Progenitor cell of endocrine pancreas (in vitro differentiated cells): ENCODE measurements at regions not wholly inside any gene's neighbourhood (a gene's known extent, or its start where the extent isn't known, plus 50 kb on each side); places are given as distances from the start of the nearest gene placed in this dataset.
A peak's percentile ranks its signal among the peaks of the same experiment; 100 is the strongest.
"Not testable (repeated sequence)": the region's sequence is repeated elsewhere in the genome, so short reads cannot be mapped to it uniquely, and the experiment has no call there.

Experiments used
- DNase-seq: peaks from one replicate; pipeline ENCODE4 v3.0.0; 2021; ENCODE audit warnings: low spot score; ENCODE audit not compliant: unreplicated experiment
- H3K27ac Mint-ChIP-seq: 2 replicates; pipeline ENCODE4 v1.8.0; 2021; ENCODE audit warnings: mild to moderate bottlenecking, moderate library complexity, mixed read lengths
- H3K27me3 Mint-ChIP-seq: 2 replicates; pipeline ENCODE4 v1.8.0; 2021; ENCODE audit warnings: mixed read lengths
- H3K36me3 Mint-ChIP-seq: 2 replicates; pipeline ENCODE4 v1.8.0; 2022; ENCODE audit warnings: mixed read lengths; ENCODE audit not compliant: insufficient read depth
- H3K4me1 Mint-ChIP-seq: 2 replicates; pipeline ENCODE4 v1.8.0; 2021; ENCODE audit warnings: low read depth, mixed read lengths
- H3K4me3 Mint-ChIP-seq: 2 replicates; pipeline ENCODE4 v1.8.0; 2021; ENCODE audit warnings: low read depth, mild to moderate bottlenecking, moderate library complexity, mixed read lengths
- H3K9me3 Mint-ChIP-seq: 2 replicates; pipeline ENCODE4 v1.8.0; 2021; ENCODE audit warnings: low read depth, mixed read lengths
- CTCF ChIP-seq: fragments of 200-600 bp; sonication (generic); IDR thresholded peaks from one replicate; pipeline ENCODE4 v1.5.0; 2021; ENCODE audit warnings: antibody characterized with exemption, mild to moderate bottlenecking; ENCODE audit not compliant: unreplicated experiment

GRCh38 chr3:66552846-66553245 lies 52.0 kb upstream of the LRIG1 start:
- no peak for DNase-seq
- H3K4me1 Mint-ChIP-seq, result peaks cover 11% of the 10 kb centered on the region
- H3K27ac Mint-ChIP-seq, result no peak overlapping the region
- H3K27me3 Mint-ChIP-seq, result no peaks in the 10 kb centered on the region
- TF ChIP-seq CTCF, result no peak
- no peak overlapping the region for H3K4me3 Mint-ChIP-seq
- no peaks in the 10 kb centered on the region for H3K9me3 Mint-ChIP-seq
- no peaks in the 10 kb centered on the region for H3K36me3 Mint-ChIP-seq

GRCh38 chr3:66553441-66554113 lies 52.8 kb upstream of the LRIG1 start:
- no peak for TF ChIP-seq CTCF
- Mint-ChIP-seq H3K4me3 (no peak overlapping the region), H3K4me1 (peaks cover 11% of the 10 kb centered on the region), H3K9me3 (no peaks in the 10 kb centered on the region), H3K36me3 (no peaks in the 10 kb centered on the region), H3K27ac (no peak overlapping the region), H3K27me3 (no peaks in the 10 kb centered on the region)
- DNase-seq, result no peak

- DNase-seq, result no peak
- H3K27me3 Mint-ChIP-seq, result no peaks in the 10 kb centered on the region
- TF ChIP-seq CTCF, result no peak
- peaks cover 11% of the 10 kb centered on the region for H3K4me1 Mint-ChIP-seq
- peaks cover 3% of the 10 kb centered on the region for H3K9me3 Mint-ChIP-seq
- H3K4me3 Mint-ChIP-seq, result no peak overlapping the region
- H3K27ac Mint-ChIP-seq, result no peak overlapping the region
- H3K36me3 Mint-ChIP-seq, result no peaks in the 10 kb centered on the region
Measured at GRCh38 chr3:66554178-66554577, 53.4 kb upstream of the LRIG1 start.

GRCh38 chr3:66555214-66555844 lies 54.5 kb upstream of the LRIG1 start:
- Mint-ChIP-seq H3K27ac (peak overlapping the region; percentile 56), H3K4me3 (no peak overlapping the region), H3K27me3 (no peaks in the 10 kb centered on the region), H3K9me3 (peaks cover 5% of the 10 kb centered on the region), H3K36me3 (no peaks in the 10 kb centered on the region), H3K4me1 (peaks cover 11% of the 10 kb centered on the region)
- no peak for TF ChIP-seq CTCF
- no peak for DNase-seq

- no peak overlapping the region for H3K4me3 Mint-ChIP-seq
Measured at GRCh38 chr3:66557170-66557569, 56.3 kb upstream of the LRIG1 start.

GRCh38 chr3:66559924-66560323 lies 59.1 kb upstream of the LRIG1 start:
- H3K4me3 Mint-ChIP-seq, H3K27me3 Mint-ChIP-seq, H3K4me1 Mint-ChIP-seq, H3K36me3 Mint-ChIP-seq, H3K27ac Mint-ChIP-seq, DNase-seq: not testable (repeated sequence)
- H3K9me3 Mint-ChIP-seq, result peaks cover 10% of the 10 kb centered on the region

More at GRCh38 chr3:66557170-66557569, 56.3 kb upstream of the LRIG1 start:
- peaks cover 10% of the 10 kb centered on the region for H3K9me3 Mint-ChIP-seq
- no peak for TF ChIP-seq CTCF
- peaks cover 11% of the 10 kb centered on the region for H3K4me1 Mint-ChIP-seq
- H3K27ac Mint-ChIP-seq, result peak overlapping the region; percentile 35
- DNase-seq, result no peak
- H3K27me3 Mint-ChIP-seq, result no peaks in the 10 kb centered on the region
- H3K36me3 Mint-ChIP-seq, result no peaks in the 10 kb centered on the region
